Testis (tissue), 2 donors: ENCODE measurements at regions not wholly inside any gene's neighbourhood (a gene's known extent, or its start where the extent isn't known, plus 50 kb on each side); places are given as distances from the start of the nearest gene placed in this dataset.
"Not testable (repeated sequence)": the region's sequence is repeated elsewhere in the genome, so short reads cannot be mapped to it uniquely, and the experiment has no call there.

ENCODE experiments used
- DNase-seq: peaks from one replicate; pipeline ENCODE4 v3.0.0-alpha.2; 2019
- H3K27ac ChIP-seq, 2 donors: fragments of 200-600 bp; sonication (generic); one replicate each; pipeline ENCODE4 v1.5.1; 2019
- H3K27me3 ChIP-seq: fragments of 200-600 bp; sonication (generic); one replicate; pipeline ENCODE4 v1.5.1; 2019
- H3K36me3 ChIP-seq: fragments of 200-600 bp; sonication (generic); one replicate; pipeline ENCODE4 v1.5.1; 2017; ENCODE audit warnings: low read depth; ENCODE audit errors: missing control alignments
- H3K4me1 ChIP-seq: fragments of 200-600 bp; sonication (generic); one replicate; pipeline ENCODE4 v1.5.1; 2019
- H3K4me3 ChIP-seq, 2 donors: fragments of 200-600 bp; sonication (generic); one replicate each; pipeline ENCODE4 v1.5.1; 2017 to 2019
- H3K9me3 ChIP-seq: fragments of 200-600 bp; sonication (generic); one replicate; pipeline ENCODE4 v1.5.1; 2017
- CTCF ChIP-seq, 3 experiments: fragments of 450-650 bp in 2 of 3; fragments of 200-600 bp in 1 of 3; sonication (generic) in 1 of 3; IDR thresholded peaks; one replicate each; pipeline ENCODE4 v1.5.1; 2016 to 2019; ENCODE audit warnings: antibody characterized with exemption in 3 of 3, mild to moderate bottlenecking in 2 of 3, moderate library complexity in 1 of 3
- POLR2A ChIP-seq: fragments of 450-650 bp; IDR thresholded peaks from one replicate; pipeline ENCODE4 v1.6.1; 2017; ENCODE audit warnings: antibody characterized with exemption, mild to moderate bottlenecking, moderate library complexity
- WGBS, 2 donors: methylation state at CpG; one replicate each; pipeline ENCODE4 v1.1.5; 2018; 5-methylcytosine and 5-hydroxymethylcytosine counted together
- intact Hi-C: fragments of 100-400 bp; cut with DNase I; formaldehyde crosslinking; loops from one replicate; pipeline ENCODE4 v1.15.1; 2023; ENCODE audit warnings: low total_unique reads

GRCh38 chr3:124056846-124057245 is 64.9 kb upstream of the ROPN1 start:
- intact Hi-C loops, result no loop called here
- Histone ChIP-seq H3K4me1 (no peaks in the 10 kb centered on the region), H3K36me3 (no peaks in the 10 kb centered on the region), H3K9me3 (no peaks in the 10 kb centered on the region), H3K27ac (no peak overlapping the region), H3K4me3 (no peak overlapping the region), H3K27me3 (no peaks in the 10 kb centered on the region)
- WGBS, 2 donors, result 47 to 51% methylated on average over 2 of the region's 2 CpGs
- no peak for DNase-seq
- TF ChIP-seq CTCF (IDR thresholded peaks at IDR 0.05) (no peak), POLR2A (no peak)

- Histone ChIP-seq H3K9me3 (no peaks in the 10 kb centered on the region), H3K27ac (no peak overlapping the region), H3K4me3 (no peak overlapping the region), H3K4me1 (no peaks in the 10 kb centered on the region), H3K27me3 (no peaks in the 10 kb centered on the region), H3K36me3 (no peaks in the 10 kb centered on the region)
- intact Hi-C loops, result no loop called here
- no peak for TF ChIP-seq POLR2A
- no peak for TF ChIP-seq CTCF (IDR thresholded peaks at IDR 0.05)
- DNase-seq, result peak; percentile 22
- WGBS, 2 donors, result 39 to 62% methylated on average over 6 of the region's 6 CpGs
Measured at GRCh38 chr3:124057420-124057819, 65.5 kb upstream of the ROPN1 start.

DNA sequence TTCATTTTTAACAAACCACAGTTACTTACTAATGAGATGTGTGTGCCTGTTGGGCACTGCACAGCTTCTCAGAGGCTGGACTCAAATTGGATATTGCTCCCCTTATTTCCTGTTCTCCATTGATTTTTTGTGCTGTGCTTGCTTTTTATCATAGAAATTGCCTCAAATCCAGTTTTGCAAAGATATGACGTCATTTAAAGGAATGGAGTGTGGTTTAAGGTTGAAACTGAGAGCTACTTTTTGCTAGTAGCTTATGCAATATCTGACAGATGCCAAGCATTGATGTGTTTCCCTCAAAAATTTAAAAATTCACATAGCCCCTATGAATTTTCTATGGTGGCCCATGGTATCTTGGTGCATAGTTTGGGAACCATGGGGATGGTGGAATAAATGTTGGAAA is 67.7 kb upstream of the ROPN1 start:
- 83 to 89% methylated on average over 1 of the region's 1 CpG for WGBS, 2 donors
- Histone ChIP-seq H3K27me3 (no peaks in the 10 kb centered on the region), H3K4me1 (no peaks in the 10 kb centered on the region), H3K4me3 (no peak overlapping the region), H3K36me3 (no peaks in the 10 kb centered on the region), H3K27ac (no peak overlapping the region), H3K9me3 (no peaks in the 10 kb centered on the region)
- TF ChIP-seq POLR2A (no peak), CTCF (IDR thresholded peaks at IDR 0.05) (no peak)
- intact Hi-C loops, result no loop called here
- DNase-seq, result no peak

GRCh38 chr3:124063197-124063909 is 71.4 kb upstream of the ROPN1 start:
- no peak for TF ChIP-seq CTCF (IDR thresholded peaks at IDR 0.05)
- no peak for TF ChIP-seq POLR2A
- Histone ChIP-seq H3K4me3 (no peak overlapping the region), H3K27ac (no peak overlapping the region), H3K4me1 (peaks cover 5% of the 10 kb centered on the region), H3K9me3 (no peaks in the 10 kb centered on the region), H3K27me3 (no peaks in the 10 kb centered on the region), H3K36me3 (no peaks in the 10 kb centered on the region)
- WGBS, 2 donors, result 79 to 86% methylated on average over 9 of the region's 9 CpGs
- intact Hi-C loops, result no loop called here
- no peak for DNase-seq

DNA sequence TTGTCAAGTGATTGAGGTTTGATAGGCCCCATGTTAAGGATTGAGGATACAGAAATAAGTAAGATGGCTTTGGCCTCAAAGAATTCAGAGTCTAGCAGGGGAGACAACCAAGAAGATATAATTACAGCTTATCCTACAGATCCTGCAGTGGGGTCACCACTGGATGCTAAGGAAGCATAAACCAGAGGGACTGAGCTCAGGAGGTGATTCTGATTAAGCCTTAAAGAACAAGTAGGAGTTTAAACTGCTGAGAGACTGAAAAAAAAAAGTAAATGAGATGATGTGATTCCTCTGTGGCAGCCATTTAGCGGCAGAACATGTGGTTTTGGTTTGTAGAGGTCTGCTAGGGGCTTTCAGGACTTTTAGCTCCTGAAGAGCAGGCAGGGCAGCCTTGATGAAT is 72.1 kb upstream of the ROPN1 start:
- H3K36me3 ChIP-seq, result no peaks in the 10 kb centered on the region
- intact Hi-C loops, result no loop called here
- no peak overlapping the region for H3K4me3 ChIP-seq
- 82 to 91% methylated on average over 1 of the region's 1 CpG for whole genome bisulfite sequencing, 2 donors
- no peaks in the 10 kb centered on the region for H3K9me3 ChIP-seq
- no peak overlapping the region for H3K27ac ChIP-seq
- DNase-seq, result no peak
- no peaks in the 10 kb centered on the region for H3K27me3 ChIP-seq
- H3K4me1 ChIP-seq, result peaks cover 5% of the 10 kb centered on the region
- TF ChIP-seq POLR2A (no peak), CTCF (IDR thresholded peaks at IDR 0.05) (no peak)

DNA sequence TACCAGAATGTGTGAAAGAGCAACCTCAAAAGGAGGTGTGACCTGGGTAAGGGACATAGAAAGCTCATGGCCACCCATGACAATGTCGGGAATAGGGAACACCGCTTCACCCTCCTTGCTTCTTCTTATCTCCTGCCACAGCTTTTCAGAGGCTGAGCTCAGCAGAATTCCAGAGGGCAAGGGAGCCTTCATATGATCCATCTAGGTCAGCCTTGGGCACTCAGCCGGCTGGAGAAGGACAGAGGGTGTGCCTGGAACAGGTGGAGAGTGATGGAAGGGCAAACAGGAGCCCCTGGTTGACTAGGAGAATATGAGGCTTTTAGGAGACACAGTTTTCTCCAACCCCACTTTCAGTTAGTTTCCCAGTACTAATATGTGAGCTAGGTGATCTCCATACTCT is 74.6 kb upstream of the ROPN1 start:
- peaks cover 12% of the 10 kb centered on the region for H3K4me1 ChIP-seq
- H3K27me3 ChIP-seq, H3K36me3 ChIP-seq, H3K27ac ChIP-seq, H3K4me3 ChIP-seq, intact Hi-C loops, DNase-seq, H3K9me3 ChIP-seq: not testable (repeated sequence)
- WGBS, 2 donors, result 66 to 82% methylated on average over 3 of the region's 3 CpGs

DNA sequence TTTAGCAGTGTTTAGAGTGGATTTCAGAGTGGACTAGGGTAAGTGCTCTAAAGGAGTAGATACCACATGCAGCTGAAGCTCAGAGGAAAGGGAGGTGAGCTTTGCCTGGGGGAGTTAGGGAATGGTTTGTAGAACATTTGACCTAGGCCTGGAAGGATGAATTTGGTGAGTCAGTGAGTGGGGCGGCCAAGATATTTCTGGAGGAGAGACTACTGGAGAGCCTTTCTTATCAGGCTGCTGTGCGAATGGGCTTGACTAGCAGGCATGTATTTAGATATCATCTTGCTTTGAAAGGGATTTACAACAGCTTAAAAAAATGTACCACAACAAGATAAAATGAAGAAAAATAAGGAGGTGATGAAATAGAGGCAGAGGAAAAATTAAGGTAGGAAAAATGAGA is 77.8 kb upstream of the ROPN1 start:
- H3K27ac ChIP-seq, H3K36me3 ChIP-seq, H3K27me3 ChIP-seq, intact Hi-C loops, H3K9me3 ChIP-seq, H3K4me3 ChIP-seq: not testable (repeated sequence)
- 22 to 54% methylated on average over 2 of the region's 2 CpGs for WGBS, 2 donors
- peaks cover 12% of the 10 kb centered on the region for H3K4me1 ChIP-seq
- DNase-seq, result peak; percentile 45
